ENCODE measurements at regions not wholly inside any gene's neighbourhood (a gene's known extent, or its start where the extent isn't known, plus 50 kb on each side); places are given as distances from the start of the nearest gene placed in this dataset.
"Not testable (repeated sequence)": the region's sequence is repeated elsewhere in the genome, so short reads cannot be mapped to it uniquely, and the experiment has no call there.

GRCh38 chr7:130789436-130789835 is 55.4 kb upstream of the KLF14 start:
- H3K9me3 ChIP-seq (ENCODE audit: control insufficient read depth, low read length, poor library complexity, severe bottlenecking): no peaks in the 10 kb centered on the region
- H3K27me3 Mint-ChIP-seq: peaks cover 15% of the 10 kb centered on the region
- ATAC-seq (no peak), DNase-seq (no peak)
- H3K4me1 Mint-ChIP-seq: no peaks in the 10 kb centered on the region
- peaks cover 2% of the 10 kb centered on the region for H3K36me3 Mint-ChIP-seq (ENCODE audit: low read depth)
- H3K27ac Mint-ChIP-seq: no peak overlapping the region
- H3K4me3 Mint-ChIP-seq: no peak overlapping the region

- no peak overlapping the region for H3K27ac Mint-ChIP-seq
- peaks cover 2% of the 10 kb centered on the region for H3K36me3 Mint-ChIP-seq (ENCODE audit: low read depth)
- peaks cover 7% of the 10 kb centered on the region for H3K27me3 Mint-ChIP-seq
- DNase-seq (no peak), ATAC-seq (no peak)
- H3K4me1 Mint-ChIP-seq: no peaks in the 10 kb centered on the region
- H3K9me3 ChIP-seq (ENCODE audit: control insufficient read depth, low read length, poor library complexity, severe bottlenecking): no peaks in the 10 kb centered on the region
- no peak overlapping the region for H3K4me3 Mint-ChIP-seq
Measured at GRCh38 chr7:130791746-130792145, 57.7 kb upstream of the KLF14 start.

GRCh38 chr7:130793855-130794618 is 60.0 kb upstream of the KLF14 start:
- Mint-ChIP-seq H3K27me3 (no peaks in the 10 kb centered on the region), H3K27ac (no peak overlapping the region), H3K36me3 (ENCODE audit: low read depth) (no peaks in the 10 kb centered on the region), H3K4me1 (no peaks in the 10 kb centered on the region), H3K4me3 (no peak overlapping the region)
- ATAC-seq (no peak), DNase-seq (no peak)
- no peaks in the 10 kb centered on the region for H3K9me3 ChIP-seq (ENCODE audit: control insufficient read depth, low read length, poor library complexity, severe bottlenecking)

GRCh38 chr7:130794619-130794922 is 60.6 kb upstream of the KLF14 start:
- DNase-seq (no peak), ATAC-seq (no peak)
- H3K27me3 Mint-ChIP-seq: peaks cover 4% of the 10 kb centered on the region
- H3K36me3 Mint-ChIP-seq (ENCODE audit: low read depth): no peaks in the 10 kb centered on the region
- no peak overlapping the region for H3K27ac Mint-ChIP-seq
- no peaks in the 10 kb centered on the region for H3K4me1 Mint-ChIP-seq
- H3K9me3 ChIP-seq (ENCODE audit: control insufficient read depth, low read length, poor library complexity, severe bottlenecking): no peaks in the 10 kb centered on the region
- no peak overlapping the region for H3K4me3 Mint-ChIP-seq

GRCh38 chr7:130796425-130796824 is 62.4 kb upstream of the KLF14 start:
- not testable (repeated sequence) for H3K27ac Mint-ChIP-seq; H3K4me1 Mint-ChIP-seq; H3K9me3 ChIP-seq (ENCODE audit: control insufficient read depth, low read length, poor library complexity, severe bottlenecking); H3K36me3 Mint-ChIP-seq (ENCODE audit: low read depth); H3K4me3 Mint-ChIP-seq; DNase-seq; ATAC-seq
- peaks cover 21% of the 10 kb centered on the region for H3K27me3 Mint-ChIP-seq

- Mint-ChIP-seq H3K4me1 (peaks cover 2% of the 10 kb centered on the region), H3K36me3 (ENCODE audit: low read depth) (no peaks in the 10 kb centered on the region), H3K27me3 (peaks cover 37% of the 10 kb centered on the region), H3K4me3 (no peak overlapping the region), H3K27ac (no peak overlapping the region)
- H3K9me3 ChIP-seq (ENCODE audit: control insufficient read depth, low read length, poor library complexity, severe bottlenecking): no peaks in the 10 kb centered on the region
- ATAC-seq: no peak
- DNase-seq: no peak
Measured at GRCh38 chr7:130803127-130803526, 69.1 kb upstream of the KLF14 start.

GRCh38 chr7:130804220-130804619 is 70.2 kb upstream of the KLF14 start:
- no peak for ATAC-seq
- H3K27me3 Mint-ChIP-seq: peaks cover 37% of the 10 kb centered on the region
- peaks cover 2% of the 10 kb centered on the region for H3K4me1 Mint-ChIP-seq
- H3K4me3 Mint-ChIP-seq: no peak overlapping the region
- no peaks in the 10 kb centered on the region for H3K9me3 ChIP-seq (ENCODE audit: control insufficient read depth, low read length, poor library complexity, severe bottlenecking)
- no peak for DNase-seq
- H3K27ac Mint-ChIP-seq: no peak overlapping the region
- H3K36me3 Mint-ChIP-seq (ENCODE audit: low read depth): no peaks in the 10 kb centered on the region

GRCh38 chr7:130812819-130813218 is 78.8 kb upstream of the KLF14 start:
- not testable (repeated sequence) for H3K27ac Mint-ChIP-seq; H3K27me3 Mint-ChIP-seq; ATAC-seq; H3K4me3 Mint-ChIP-seq; H3K36me3 Mint-ChIP-seq (ENCODE audit: low read depth); DNase-seq; H3K9me3 ChIP-seq (ENCODE audit: control insufficient read depth, low read length, poor library complexity, severe bottlenecking); H3K4me1 Mint-ChIP-seq

GRCh38 chr7:130814778-130815335 is 80.8 kb upstream of the KLF14 start:
- DNase-seq (no peak), ATAC-seq (no peak)
- no peaks in the 10 kb centered on the region for H3K9me3 ChIP-seq (ENCODE audit: control insufficient read depth, low read length, poor library complexity, severe bottlenecking)
- Mint-ChIP-seq H3K4me1 (no peaks in the 10 kb centered on the region), H3K27me3 (peaks cover 6% of the 10 kb centered on the region), H3K27ac (no peak overlapping the region), H3K36me3 (ENCODE audit: low read depth) (no peaks in the 10 kb centered on the region), H3K4me3 (no peak overlapping the region)

- Mint-ChIP-seq H3K4me3 (no peak overlapping the region), H3K36me3 (ENCODE audit: low read depth) (no peaks in the 10 kb centered on the region), H3K27me3 (peaks cover 13% of the 10 kb centered on the region), H3K27ac (no peak overlapping the region), H3K4me1 (no peaks in the 10 kb centered on the region)
- H3K9me3 ChIP-seq (ENCODE audit: control insufficient read depth, low read length, poor library complexity, severe bottlenecking): no peaks in the 10 kb centered on the region
- no peak for DNase-seq
- ATAC-seq: no peak
Measured at GRCh38 chr7:130818056-130818455, 84.0 kb upstream of the KLF14 start.

GRCh38 chr7:130821864-130822263 is 87.9 kb upstream of the KLF14 start:
- ATAC-seq (no peak), DNase-seq (no peak)
- peaks cover 13% of the 10 kb centered on the region for H3K27me3 Mint-ChIP-seq
- H3K27ac Mint-ChIP-seq: no peak overlapping the region
- H3K9me3 ChIP-seq (ENCODE audit: control insufficient read depth, low read length, poor library complexity, severe bottlenecking): peaks cover 2% of the 10 kb centered on the region
- no peak overlapping the region for H3K4me3 Mint-ChIP-seq
- no peaks in the 10 kb centered on the region for H3K4me1 Mint-ChIP-seq
- H3K36me3 Mint-ChIP-seq (ENCODE audit: low read depth): no peaks in the 10 kb centered on the region

GRCh38 chr7:130822642-130823041 is 88.6 kb upstream of the KLF14 start:
- Mint-ChIP-seq H3K4me3 (no peak overlapping the region), H3K4me1 (no peaks in the 10 kb centered on the region), H3K36me3 (ENCODE audit: low read depth) (no peaks in the 10 kb centered on the region), H3K27ac (no peak overlapping the region), H3K27me3 (peaks cover 13% of the 10 kb centered on the region)
- ATAC-seq: no peak
- peaks cover 7% of the 10 kb centered on the region for H3K9me3 ChIP-seq (ENCODE audit: control insufficient read depth, low read length, poor library complexity, severe bottlenecking)
- no peak for DNase-seq

- Mint-ChIP-seq H3K4me3 (no peak overlapping the region), H3K27me3 (peaks cover 13% of the 10 kb centered on the region), H3K27ac (no peak overlapping the region), H3K36me3 (ENCODE audit: low read depth) (no peaks in the 10 kb centered on the region), H3K4me1 (no peaks in the 10 kb centered on the region)
- ATAC-seq (no peak), DNase-seq (no peak)
- peaks cover 7% of the 10 kb centered on the region for H3K9me3 ChIP-seq (ENCODE audit: control insufficient read depth, low read length, poor library complexity, severe bottlenecking)
Measured at GRCh38 chr7:130823060-130823459, 89.1 kb upstream of the KLF14 start.

- ATAC-seq (no peak), DNase-seq (no peak)
- Mint-ChIP-seq H3K36me3 (ENCODE audit: low read depth) (no peaks in the 10 kb centered on the region), H3K4me3 (no peak overlapping the region), H3K4me1 (no peaks in the 10 kb centered on the region), H3K27me3 (peaks cover 15% of the 10 kb centered on the region), H3K27ac (no peak overlapping the region)
- peaks cover 7% of the 10 kb centered on the region for H3K9me3 ChIP-seq (ENCODE audit: control insufficient read depth, low read length, poor library complexity, severe bottlenecking)
Measured at GRCh38 chr7:130825819-130826218, 91.8 kb upstream of the KLF14 start.
